ACC112 (cell line): ENCODE measurements at regions not wholly inside any gene's neighbourhood (a gene's known extent, or its start where the extent isn't known, plus 50 kb on each side); places are given as distances from the start of the nearest gene placed in this dataset.

Source experiments
- H2AFZ ChIP-seq: fragments of 200-600 bp; sonication (generic); one replicate; pipeline ENCODE4 v1.6.0; 2017; ENCODE audit warnings: antibody characterized with exemption, low read length; ENCODE audit not compliant: unreplicated experiment
- H3K27ac ChIP-seq: fragments of 200-600 bp; sonication (generic); 2 replicates; pipeline ENCODE4 v1.5.1; 2014; ENCODE audit warnings: low read depth, mild to moderate bottlenecking, antibody characterized with exemption, low read length, moderate library complexity
- H3K27me3 ChIP-seq: fragments of 200-600 bp; sonication (generic); 2 replicates; pipeline ENCODE4 v1.6.1; 2014; ENCODE audit warnings: mild to moderate bottlenecking, antibody characterized with exemption, low read length, moderate library complexity, mixed read lengths; ENCODE audit not compliant: insufficient read depth
- H3K36me3 ChIP-seq: fragments of 200-600 bp; sonication (generic); 2 replicates; pipeline ENCODE4 v1.6.1; 2016; ENCODE audit warnings: mild to moderate bottlenecking, antibody characterized with exemption, low read length, moderate library complexity, mixed read lengths; ENCODE audit not compliant: insufficient read depth
- H3K4me1 ChIP-seq: fragments of 200-600 bp; sonication (generic); one replicate; pipeline ENCODE4 v1.6.1; 2016; ENCODE audit warnings: low read length, mixed read lengths; ENCODE audit not compliant: insufficient read depth, unreplicated experiment, control insufficient read depth
- H3K4me3 ChIP-seq: fragments of 200-600 bp; sonication (generic); 2 replicates; pipeline ENCODE4 v1.5.1; 2014; ENCODE audit warnings: mild to moderate bottlenecking, low read depth, low read length
- H3K79me2 ChIP-seq: fragments of 200-600 bp; sonication (generic); one replicate; pipeline ENCODE4 v1.6.0; 2016; ENCODE audit warnings: low read length; ENCODE audit not compliant: control insufficient read depth, unreplicated experiment, insufficient read depth

DNA sequence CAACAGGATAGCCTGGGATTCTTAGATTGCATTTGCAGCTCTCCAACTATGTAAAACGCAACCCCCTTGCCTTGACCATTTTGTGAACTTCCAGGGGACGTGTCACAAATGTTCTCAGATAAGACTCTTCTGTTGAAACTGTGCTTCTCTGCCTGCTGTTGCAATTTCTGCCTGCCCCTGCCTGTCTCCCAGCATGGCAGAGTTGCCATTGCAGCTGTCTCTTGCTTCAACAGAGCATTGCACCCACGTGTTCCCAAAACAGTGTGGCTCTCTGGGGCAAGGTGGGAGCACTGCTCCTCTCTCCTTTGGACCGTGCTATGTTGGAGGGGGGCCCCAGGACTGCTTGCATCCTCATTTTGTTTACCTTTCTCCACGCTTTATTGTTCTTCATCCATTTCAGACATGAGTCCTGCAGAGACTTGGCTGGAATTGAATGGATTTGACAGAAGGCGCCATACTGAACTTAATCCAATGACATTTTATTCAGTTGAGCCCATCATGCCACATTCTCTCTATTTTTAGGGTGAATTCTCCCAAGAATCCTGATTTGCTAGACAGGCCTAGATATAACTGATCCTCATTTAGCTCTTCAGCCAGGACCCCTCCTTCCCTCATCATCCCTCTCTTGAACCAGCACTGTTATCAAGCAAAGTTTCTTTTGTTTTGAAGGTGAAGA is 90.7 kb downstream of the MAT2B start:
- Histone ChIP-seq H3K27me3 (peaks cover 62% of the 10 kb centered on the region), H3K27ac (no peak overlapping the region), H3K4me3 (no peak overlapping the region), H3K36me3 (no peaks in the 10 kb centered on the region), H3K79me2 (no peaks in the 10 kb centered on the region), H2AFZ (no peak overlapping the region), H3K4me1 (no peaks in the 10 kb centered on the region)

DNA sequence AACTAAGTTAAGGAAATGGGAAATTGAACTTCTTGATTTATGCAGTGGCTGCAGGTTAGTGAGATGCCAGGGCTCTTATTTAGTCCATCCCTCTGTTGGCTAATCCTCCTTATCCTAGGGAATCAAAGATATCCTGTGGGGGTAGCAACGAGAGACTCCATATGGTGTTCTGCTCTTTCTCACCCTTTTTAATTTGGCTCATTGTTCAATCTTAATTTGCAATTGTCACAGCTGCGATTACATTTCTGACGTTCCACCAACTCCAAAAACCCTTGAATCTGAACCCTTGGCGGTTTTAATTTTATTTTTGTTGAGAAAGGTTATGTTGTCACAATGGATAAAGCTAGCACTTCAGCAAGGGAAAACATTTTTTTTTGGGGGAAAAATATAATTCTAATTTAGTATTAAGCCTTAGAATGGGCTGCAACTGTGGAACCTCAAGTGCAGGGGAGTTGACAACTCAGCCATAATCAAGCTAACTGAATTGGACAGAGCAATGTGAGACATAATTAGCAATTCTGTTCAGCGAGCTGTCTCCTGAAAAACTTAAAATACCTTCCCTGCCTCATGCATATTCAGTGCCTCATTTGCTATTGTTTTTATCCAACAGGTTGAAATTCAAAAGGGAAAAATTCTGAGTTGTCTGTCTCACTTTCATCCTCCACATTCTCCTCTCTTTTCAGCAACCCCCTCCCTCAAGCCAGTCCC is 91.3 kb downstream of the MAT2B start:
- H3K4me1 ChIP-seq: no peaks in the 10 kb centered on the region
- H3K79me2 ChIP-seq: no peaks in the 10 kb centered on the region
- no peaks in the 10 kb centered on the region for H3K36me3 ChIP-seq
- H3K4me3 ChIP-seq: no peak overlapping the region
- no peak overlapping the region for H2AFZ ChIP-seq
- peaks cover 68% of the 10 kb centered on the region for H3K27me3 ChIP-seq
- no peak overlapping the region for H3K27ac ChIP-seq

DNA sequence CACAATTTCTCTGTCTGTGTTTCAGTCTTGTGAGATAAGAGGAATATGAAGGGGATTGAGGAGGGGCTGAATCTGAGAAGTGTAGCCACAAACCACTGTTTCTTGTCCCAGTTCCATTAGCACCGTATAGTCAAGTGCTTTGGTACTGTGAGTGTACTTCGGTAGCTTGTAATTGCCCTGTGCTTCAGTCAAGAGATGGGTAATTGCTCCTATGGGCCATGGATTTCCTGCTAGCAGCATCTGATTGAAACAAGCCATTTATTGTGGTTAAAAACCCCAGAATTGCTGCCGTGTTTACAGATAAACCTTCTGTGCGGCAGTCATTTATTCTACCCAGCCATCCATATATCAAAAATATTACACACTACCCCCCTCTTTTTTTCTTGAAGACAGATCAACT is 98.6 kb downstream of the MAT2B start:
- Histone ChIP-seq H3K36me3 (no peaks in the 10 kb centered on the region), H3K27ac (no peak overlapping the region), H3K79me2 (no peaks in the 10 kb centered on the region), H3K4me3 (no peak overlapping the region), H2AFZ (no peak overlapping the region), H3K27me3 (peaks cover 79% of the 10 kb centered on the region), H3K4me1 (no peaks in the 10 kb centered on the region)

DNA sequence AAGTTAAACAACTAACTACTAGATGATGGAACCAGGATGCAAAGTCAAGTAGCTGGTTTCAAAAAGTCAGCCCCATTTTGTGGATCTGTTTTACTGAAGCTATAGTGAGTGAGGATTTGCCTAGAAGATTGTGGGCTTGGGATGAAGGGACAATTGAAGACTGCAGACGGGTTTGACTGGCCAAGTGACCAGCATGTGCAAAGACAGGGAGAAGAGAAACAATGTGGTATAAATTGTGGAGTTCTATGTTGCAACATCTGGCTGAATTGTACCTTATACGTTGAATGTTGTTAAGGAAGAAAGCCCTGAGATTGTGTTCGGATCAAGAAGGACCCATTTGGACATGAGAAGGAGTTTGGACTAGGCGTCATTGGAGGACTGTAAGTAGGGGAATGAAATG is 101.8 kb downstream of the MAT2B start:
- Histone ChIP-seq H3K36me3 (no peaks in the 10 kb centered on the region), H3K27ac (no peak overlapping the region), H3K27me3 (peaks cover 78% of the 10 kb centered on the region), H3K4me1 (no peaks in the 10 kb centered on the region), H3K79me2 (no peaks in the 10 kb centered on the region), H2AFZ (no peak overlapping the region), H3K4me3 (no peak overlapping the region)

DNA sequence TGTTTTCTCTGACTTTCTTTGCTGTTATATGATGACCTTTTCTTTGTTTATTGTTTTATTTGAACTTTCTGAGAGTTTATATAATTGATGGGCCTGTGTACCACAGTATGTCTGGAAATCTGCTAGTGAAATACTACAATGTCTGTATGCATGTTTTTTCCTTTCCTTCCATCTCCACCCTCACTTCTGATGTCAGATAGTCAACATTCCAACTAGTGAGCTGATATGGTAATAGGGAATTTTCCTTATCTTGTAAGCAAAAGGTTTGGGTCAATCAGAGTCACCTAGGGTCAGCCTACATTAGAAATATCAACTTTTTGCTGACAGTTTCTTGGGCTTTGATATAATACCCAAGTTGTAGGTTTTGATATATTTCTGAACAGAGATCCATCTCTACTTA is 103.2 kb downstream of the MAT2B start:
- Histone ChIP-seq H3K4me1 (no peaks in the 10 kb centered on the region), H3K36me3 (no peaks in the 10 kb centered on the region), H3K4me3 (no peak overlapping the region), H3K27me3 (peaks cover 79% of the 10 kb centered on the region), H3K27ac (no peak overlapping the region), H3K79me2 (no peaks in the 10 kb centered on the region), H2AFZ (no peak overlapping the region)

DNA sequence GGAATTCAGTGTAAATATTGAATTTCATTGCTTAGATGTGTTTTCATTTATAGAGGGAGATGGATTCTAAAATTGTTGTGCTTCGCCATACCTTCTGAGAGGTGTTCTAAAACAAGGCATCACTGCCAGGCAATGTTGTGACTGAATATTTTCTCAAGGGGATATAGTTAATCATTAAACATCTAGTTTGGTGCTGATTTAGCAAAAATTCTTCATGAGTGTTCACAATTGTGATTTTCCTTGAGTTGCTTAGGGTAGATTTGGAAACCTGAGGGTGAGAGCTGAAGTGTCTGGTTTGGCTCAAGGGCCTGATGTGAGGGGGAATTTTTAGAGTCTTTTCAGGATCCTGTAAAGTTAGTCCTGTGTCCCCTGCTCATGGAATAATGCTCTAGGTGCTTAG is 104.5 kb downstream of the MAT2B start:
- Histone ChIP-seq H3K27ac (no peak overlapping the region), H3K79me2 (no peaks in the 10 kb centered on the region), H3K4me3 (no peak overlapping the region), H3K4me1 (no peaks in the 10 kb centered on the region), H2AFZ (no peak overlapping the region), H3K36me3 (no peaks in the 10 kb centered on the region), H3K27me3 (peaks cover 80% of the 10 kb centered on the region)

DNA sequence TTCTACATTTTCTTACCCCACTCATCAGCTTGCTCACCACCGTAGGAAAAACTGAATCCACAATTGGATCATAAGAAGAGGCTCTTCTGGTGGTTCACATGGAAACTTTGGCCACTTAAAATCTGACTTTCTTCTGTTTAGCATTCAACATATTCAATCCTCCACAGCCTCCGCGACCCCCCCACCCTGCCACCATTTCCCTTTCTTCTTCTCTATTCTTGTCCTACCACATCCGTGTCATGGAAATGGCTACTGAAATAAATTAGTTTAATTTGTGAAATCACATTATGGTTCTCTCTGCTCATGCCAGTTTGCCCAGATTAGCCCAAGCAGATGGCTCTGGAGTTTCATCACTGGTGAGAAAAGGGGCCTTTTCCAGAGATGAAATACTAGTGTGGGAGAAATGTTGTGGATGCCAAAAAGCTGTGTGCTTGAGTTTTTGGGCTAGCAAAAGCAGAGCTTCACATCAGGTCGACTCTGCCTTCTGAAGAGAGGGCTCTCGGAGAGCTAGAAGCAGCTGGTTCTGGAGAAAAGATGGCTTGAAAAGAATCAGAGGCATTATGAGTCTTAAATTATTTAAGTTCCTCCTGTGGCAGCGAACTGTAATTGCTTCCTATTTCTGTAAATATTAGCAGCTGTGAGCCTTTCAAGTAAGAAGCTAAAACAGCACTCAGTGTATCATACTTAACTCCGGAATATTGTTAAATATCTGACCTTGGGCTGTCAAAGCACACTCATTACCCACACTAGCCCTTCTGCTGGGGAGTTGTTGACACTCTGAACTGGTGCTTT is 107.1 kb downstream of the MAT2B start:
- Histone ChIP-seq H3K4me3 (no peak overlapping the region), H3K4me1 (no peaks in the 10 kb centered on the region), H2AFZ (no peak overlapping the region), H3K79me2 (no peaks in the 10 kb centered on the region), H3K36me3 (no peaks in the 10 kb centered on the region), H3K27me3 (peaks cover 82% of the 10 kb centered on the region), H3K27ac (no peak overlapping the region)

DNA sequence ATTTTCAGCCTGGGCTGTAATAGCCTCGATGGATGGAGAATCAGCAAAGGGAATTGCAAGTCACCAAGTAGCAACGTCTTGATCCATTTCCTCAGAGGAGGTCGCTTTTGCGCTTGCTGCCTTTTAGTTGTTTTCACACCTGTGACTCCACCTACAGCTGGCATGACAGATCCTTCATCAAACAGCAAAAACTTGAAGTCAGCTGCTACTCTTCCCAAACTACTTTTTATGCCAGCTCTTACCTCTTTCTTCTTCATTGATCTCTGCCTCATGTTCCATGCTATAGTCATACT is 107.7 kb downstream of the MAT2B start:
- no peaks in the 10 kb centered on the region for H3K36me3 ChIP-seq
- peaks cover 82% of the 10 kb centered on the region for H3K27me3 ChIP-seq
- H3K27ac ChIP-seq: no peak overlapping the region
- no peak overlapping the region for H3K4me3 ChIP-seq
- no peaks in the 10 kb centered on the region for H3K4me1 ChIP-seq
- H2AFZ ChIP-seq: no peak overlapping the region
- H3K79me2 ChIP-seq: no peaks in the 10 kb centered on the region

DNA sequence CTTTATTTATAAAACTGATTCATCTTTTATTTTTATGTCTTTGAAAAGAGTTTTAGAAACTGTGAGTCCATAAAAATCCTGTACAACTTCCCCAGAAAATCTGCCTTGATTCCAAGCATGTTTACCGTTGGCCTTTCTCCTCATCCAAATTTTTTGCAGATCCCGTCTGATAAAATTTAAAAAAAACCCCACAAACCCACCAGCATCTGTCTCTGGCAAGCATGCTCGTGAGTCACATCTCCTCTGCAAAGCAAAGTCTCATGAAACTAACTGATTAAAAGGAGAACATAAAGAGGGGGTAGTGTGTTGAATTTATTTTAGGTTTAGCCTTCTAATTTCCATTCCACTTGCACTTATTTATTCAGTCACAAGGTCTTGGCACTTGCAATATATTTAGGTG is 109.4 kb downstream of the MAT2B start:
- Histone ChIP-seq H2AFZ (no peak overlapping the region), H3K36me3 (no peaks in the 10 kb centered on the region), H3K4me3 (no peak overlapping the region), H3K27ac (no peak overlapping the region), H3K79me2 (no peaks in the 10 kb centered on the region), H3K27me3 (peaks cover 85% of the 10 kb centered on the region), H3K4me1 (no peaks in the 10 kb centered on the region)

DNA sequence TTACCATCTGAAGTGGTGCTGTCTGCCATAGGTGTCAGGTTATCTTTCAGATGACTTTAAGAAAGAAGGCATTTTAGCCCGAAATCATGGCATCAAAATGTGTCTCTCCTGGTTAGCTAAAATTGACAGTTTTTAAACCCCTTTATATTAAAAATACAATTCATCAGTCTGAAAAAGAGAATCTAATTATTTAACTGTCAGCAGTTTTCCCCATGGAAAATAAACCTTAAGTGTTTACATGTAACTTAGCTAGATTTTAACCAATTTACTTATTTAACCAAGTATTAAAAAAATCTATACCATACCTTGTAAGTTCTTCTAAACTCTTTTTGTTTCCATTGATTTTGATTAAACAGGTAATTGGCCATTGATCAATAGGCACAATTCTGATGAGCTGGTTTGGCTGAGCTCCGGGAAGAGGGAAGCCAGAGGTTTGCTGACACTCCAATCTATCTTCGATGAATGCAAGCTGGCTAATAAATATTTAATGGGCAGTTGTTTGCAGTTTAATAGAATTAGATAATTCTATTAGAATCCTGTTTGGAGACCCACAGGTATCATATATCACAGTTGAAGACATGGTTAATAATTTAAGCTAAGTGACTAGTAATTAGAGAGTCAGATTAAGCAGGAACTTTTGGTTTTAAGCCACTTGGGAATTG is 114.0 kb downstream of the MAT2B start:
- Histone ChIP-seq H3K27ac (no peak overlapping the region), H3K4me1 (no peaks in the 10 kb centered on the region), H3K79me2 (no peaks in the 10 kb centered on the region), H2AFZ (no peak overlapping the region), H3K36me3 (no peaks in the 10 kb centered on the region), H3K4me3 (no peak overlapping the region), H3K27me3 (peaks cover 69% of the 10 kb centered on the region)
